Stomach (tissue), 8 donors: ENCODE measurements at regions not wholly inside any gene's neighbourhood (a gene's known extent, or its start where the extent isn't known, plus 50 kb on each side); places are given as distances from the start of the nearest gene placed in this dataset.

ENCODE experiments used
- DNase-seq, 2 donors: peaks; one replicate each; pipeline versions ENCODE4 v3.0.0 to v3.0.0-alpha.2; 2013 to 2019
- H3K27ac ChIP-seq, 5 donors: fragments of 200-600 bp in 4 of 5; sonication (generic) in 4 of 5; one replicate each; pipeline ENCODE4 v1.5.1; 2013 to 2019; ENCODE audit warnings: mild to moderate bottlenecking in 1 of 5, moderate library complexity in 1 of 5
- H3K27me3 ChIP-seq, 3 donors: fragments of 200-600 bp; sonication (generic); one replicate each; pipeline ENCODE4 v1.5.1; 2017 to 2019; ENCODE audit warnings: mixed run types in 1 of 3
- H3K36me3 ChIP-seq, 4 donors: fragments of 200-600 bp; sonication (generic); 1 replicate in 3 of 4; 2 replicates in 1 of 4; pipeline ENCODE4 v1.5.1; 2016 to 2019
- H3K4me1 ChIP-seq, 4 donors: fragments of 200-600 bp; sonication (generic); one replicate each; pipeline ENCODE4 v1.5.1; 2016 to 2019
- H3K4me3 ChIP-seq, 4 donors: fragments of 200-600 bp; sonication (generic) in 3 of 4; one replicate each; pipeline ENCODE4 v1.5.1; 2016 to 2019; ENCODE audit warnings: mild to moderate bottlenecking in 1 of 4
- H3K9me3 ChIP-seq, 4 donors: fragments of 200-600 bp; sonication (generic); one replicate each; pipeline ENCODE4 v1.5.1; 2016 to 2019
- CTCF ChIP-seq, 7 experiments: fragments of 450-650 bp in 4 of 7; fragments of 200-600 bp in 3 of 7; sonication (generic) in 3 of 7; IDR thresholded peaks; one replicate each; pipeline ENCODE4 v1.5.1; 2016 to 2019; ENCODE audit warnings: antibody characterized with exemption in 7 of 7, control low read depth in 2 of 7, mild to moderate bottlenecking in 1 of 7
- EP300 ChIP-seq: sonication (generic); formaldehyde crosslinking; IDR thresholded peaks from one replicate; pipeline ENCODE4 v1.6.1; 2017; ENCODE audit warnings: antibody characterized with exemption
- POLR2A ChIP-seq, 4 donors: fragments of 450-650 bp; IDR thresholded peaks; one replicate each; pipeline ENCODE4 v1.6.1; 2016; ENCODE audit warnings: antibody characterized with exemption in 4 of 4, control low read depth in 2 of 4, mild to moderate bottlenecking in 1 of 4, moderate library complexity in 1 of 4
- POLR2AphosphoS5 ChIP-seq, 3 donors: sonication (generic); formaldehyde crosslinking; IDR thresholded peaks; one replicate each; pipeline ENCODE4 v1.6.1; 2016; ENCODE audit warnings: antibody characterized with exemption in 3 of 3
- WGBS, 5 donors: extraction: QIAGEN DNeasy Blood & Tissue Kit in 3 of 5; methylation state at CpG; one replicate each; pipeline versions ENCODE4 v1.1.5 to v1.1.7; 2013 to 2018; 5-methylcytosine and 5-hydroxymethylcytosine counted together
- intact Hi-C: fragments of 100-400 bp; cut with DNase I; formaldehyde crosslinking; loops from one replicate; pipeline ENCODE4 v1.15.1; 2023; ENCODE audit warnings: low total_unique reads
- donor health status: healthy with polysubstance abuse.
- donor health status: Bipolar disorder and iron deficiency.
- donor health status: healthy.

- DNase-seq: no peak
- H3K27ac ChIP-seq: no peak overlapping the region
- no peaks in the 10 kb centered on the region for H3K27me3 ChIP-seq
- H3K4me1 ChIP-seq: peaks cover 0 to under 1% (median under 1%) of the 10 kb centered on the region in 4 donors
- H3K4me3 ChIP-seq: no peak overlapping the region
- H3K9me3 ChIP-seq: no peaks in the 10 kb centered on the region
- no peak for TF ChIP-seq POLR2AphosphoS5 (IDR thresholded peaks at IDR 0.05)
- no peak for TF ChIP-seq CTCF (IDR thresholded peaks at IDR 0.05)
- no peak for TF ChIP-seq EP300
- no peak for TF ChIP-seq POLR2A (IDR thresholded peaks at IDR 0.05)
- no peaks in the 10 kb centered on the region for H3K36me3 ChIP-seq
- intact Hi-C loops: no loop called here
- 55 to 69% (median 62%) methylated on average over 1 of the region's 1 CpG for WGBS, 5 donors
Measured at GRCh38 chr9:22337261-22337660, 109.4 kb upstream of the DMRTA1 start.

GRCh38 chr9:22342491-22343217 lies 104.0 kb upstream of the DMRTA1 start:
- peak in 1 of 2 donors; percentile 2 for DNase-seq
- Histone ChIP-seq H3K4me1 (peaks cover 0 to 7% (median 2%) of the 10 kb centered on the region in 4 donors), H3K27ac (no peak overlapping the region), H3K36me3 (no peaks in the 10 kb centered on the region), H3K27me3 (no peaks in the 10 kb centered on the region), H3K9me3 (no peaks in the 10 kb centered on the region), H3K4me3 (no peak overlapping the region)
- WGBS, 5 donors: 18 to 23% (median 20%) methylated on average over 3 of the region's 3 CpGs
- no peak for TF ChIP-seq EP300
- TF ChIP-seq POLR2A (IDR thresholded peaks at IDR 0.05): no peak
- TF ChIP-seq CTCF (IDR thresholded peaks at IDR 0.05): no peak
- TF ChIP-seq POLR2AphosphoS5 (IDR thresholded peaks at IDR 0.05): no peak
- intact Hi-C loops: no loop called here

- H3K27me3 ChIP-seq: no peaks in the 10 kb centered on the region
- no peak for DNase-seq
- no peaks in the 10 kb centered on the region for H3K9me3 ChIP-seq
- H3K27ac ChIP-seq: no peak overlapping the region
- no peak for TF ChIP-seq EP300
- no peak for TF ChIP-seq POLR2A (IDR thresholded peaks at IDR 0.05)
- no peak for TF ChIP-seq POLR2AphosphoS5 (IDR thresholded peaks at IDR 0.05)
- no peak for TF ChIP-seq CTCF (IDR thresholded peaks at IDR 0.05)
- peaks cover 0 to 7% (median 2%) of the 10 kb centered on the region in 4 donors for H3K4me1 ChIP-seq
- H3K36me3 ChIP-seq: no peaks in the 10 kb centered on the region
- H3K4me3 ChIP-seq: no peak overlapping the region
- intact Hi-C loops: no loop called here
- 94 to 100% (median 94%) methylated on average over 1 of the region's 1 CpG for WGBS, 5 donors
Measured at GRCh38 chr9:22343218-22343611, 103.4 kb upstream of the DMRTA1 start.

- H3K36me3 ChIP-seq: no peaks in the 10 kb centered on the region
- H3K27ac ChIP-seq: no peak overlapping the region
- intact Hi-C loops: no loop called here
- no peaks in the 10 kb centered on the region for H3K27me3 ChIP-seq
- H3K4me3 ChIP-seq: no peak overlapping the region
- no peaks in the 10 kb centered on the region for H3K4me1 ChIP-seq
- 85 to 93% (median 88%) methylated on average over 8 to 13 of the region's 13 CpGs for WGBS, 5 donors
- TF ChIP-seq EP300: no peak
- no peak for TF ChIP-seq CTCF (IDR thresholded peaks at IDR 0.05)
- TF ChIP-seq POLR2A (IDR thresholded peaks at IDR 0.05): no peak
- TF ChIP-seq POLR2AphosphoS5 (IDR thresholded peaks at IDR 0.05): no peak
- no peak for DNase-seq
- no peaks in the 10 kb centered on the region for H3K9me3 ChIP-seq
Measured at GRCh38 chr9:22354699-22355384, 91.8 kb upstream of the DMRTA1 start.
